ENCODE measurements at regions not wholly inside any gene's neighbourhood (a gene's known extent, or its start where the extent isn't known, plus 50 kb on each side); places are given as distances from the start of the nearest gene placed in this dataset.

DNA sequence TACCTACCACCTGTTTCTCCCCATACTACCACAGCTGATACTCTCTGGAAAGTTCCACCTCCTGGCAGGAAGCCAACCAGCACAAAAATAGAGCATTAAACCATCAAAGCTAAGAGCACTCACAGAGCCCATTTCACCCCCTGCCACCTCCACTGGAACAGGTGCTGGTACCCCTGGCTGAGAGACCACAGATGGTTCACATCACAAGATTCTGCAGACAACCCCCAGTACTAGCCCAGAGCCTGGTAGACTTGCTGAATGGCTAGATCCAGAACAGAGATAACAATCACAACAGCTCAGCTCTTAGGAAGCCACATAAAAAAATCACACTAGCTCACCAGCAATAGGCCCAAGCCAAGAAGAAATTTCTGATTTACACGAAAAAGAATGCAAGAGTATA is 855.2 kb downstream of the FSCB start:
- TF ChIP-seq, protein P1, sequence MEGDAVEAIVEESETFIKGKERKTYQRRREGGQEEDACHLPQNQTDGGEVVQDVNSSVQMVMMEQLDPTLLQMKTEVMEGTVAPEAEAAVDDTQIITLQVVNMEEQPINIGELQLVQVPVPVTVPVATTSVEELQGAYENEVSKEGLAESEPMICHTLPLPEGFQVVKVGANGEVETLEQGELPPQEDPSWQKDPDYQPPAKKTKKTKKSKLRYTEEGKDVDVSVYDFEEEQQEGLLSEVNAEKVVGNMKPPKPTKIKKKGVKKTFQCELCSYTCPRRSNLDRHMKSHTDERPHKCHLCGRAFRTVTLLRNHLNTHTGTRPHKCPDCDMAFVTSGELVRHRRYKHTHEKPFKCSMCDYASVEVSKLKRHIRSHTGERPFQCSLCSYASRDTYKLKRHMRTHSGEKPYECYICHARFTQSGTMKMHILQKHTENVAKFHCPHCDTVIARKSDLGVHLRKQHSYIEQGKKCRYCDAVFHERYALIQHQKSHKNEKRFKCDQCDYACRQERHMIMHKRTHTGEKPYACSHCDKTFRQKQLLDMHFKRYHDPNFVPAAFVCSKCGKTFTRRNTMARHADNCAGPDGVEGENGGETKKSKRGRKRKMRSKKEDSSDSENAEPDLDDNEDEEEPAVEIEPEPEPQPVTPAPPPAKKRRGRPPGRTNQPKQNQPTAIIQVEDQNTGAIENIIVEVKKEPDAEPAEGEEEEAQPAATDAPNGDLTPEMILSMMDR (IDR thresholded peaks at IDR 0.05; ENCODE audit: borderline replicate concordance, extremely low read depth, insufficient read depth): no peak
- H3K9me3 ChIP-seq (ENCODE audit: control insufficient read depth in 2 of 3, insufficient read depth in 1 of 3, low read length in 3 of 3): peaks cover 0 to 9% (median 0%) of the 10 kb centered on the region in 3 donors

DNA sequence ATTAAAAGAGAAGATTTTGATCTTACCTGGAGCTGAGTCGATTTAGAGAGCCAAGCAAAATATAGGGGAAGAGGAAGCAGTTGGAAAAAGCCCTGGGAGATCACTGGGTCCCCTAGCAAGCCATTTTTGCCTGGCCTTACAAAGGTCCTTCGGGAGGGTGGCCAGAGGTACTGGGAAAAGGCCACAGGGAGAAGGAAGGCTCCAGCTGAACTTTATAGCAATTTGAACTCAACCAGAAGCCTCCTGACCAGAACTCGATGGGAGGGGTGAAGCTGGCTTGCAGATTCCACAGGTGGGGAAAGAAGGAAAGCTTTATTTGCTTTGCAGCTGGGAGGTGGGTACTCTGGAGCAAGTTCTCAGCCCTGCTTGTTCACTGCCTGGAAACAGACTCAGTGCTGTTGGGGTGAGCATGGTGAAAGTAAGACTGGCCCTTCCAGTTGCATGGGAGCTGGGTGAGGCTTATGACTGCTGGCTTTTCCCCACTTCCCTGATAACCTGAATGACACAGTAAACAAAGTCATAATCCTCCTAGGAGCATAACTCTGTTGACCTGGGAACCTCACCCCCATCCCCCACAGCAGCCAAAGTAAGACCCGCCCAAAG is 855.8 kb downstream of the FSCB start:
- Histone ChIP-seq H3K9ac (ENCODE audit: low read length in 3 of 3) (no peak overlapping the region), H3K36me3 (ENCODE audit: control insufficient read depth in 2 of 3, insufficient read depth in 3 of 3, low read length in 3 of 3) (no peaks in the 10 kb centered on the region), H3K27ac (ENCODE audit: low read depth in 2 of 2, low read length in 2 of 2) (no peak overlapping the region), H3K27me3 (ENCODE audit: control insufficient read depth, insufficient read depth, low read length) (no peaks in the 10 kb centered on the region), H3K9me3 (ENCODE audit: control insufficient read depth in 2 of 3, insufficient read depth in 1 of 3, low read length in 3 of 3) (peaks cover 0 to 9% (median 0%) of the 10 kb centered on the region in 3 donors), H3K4me3 (ENCODE audit: low read length in 3 of 3) (no peak overlapping the region), H3K4me1 (ENCODE audit: control insufficient read depth in 2 of 3, insufficient read depth in 2 of 3, low read depth in 1 of 3, low read length in 3 of 3) (no peaks in the 10 kb centered on the region)
- FAIRE-seq: no peak
- TF ChIP-seq, protein P1 (IDR thresholded peaks at IDR 0.05; ENCODE audit: borderline replicate concordance, extremely low read depth, insufficient read depth): no peak
- no peak for DNase-seq
- intact Hi-C loops (cut with DNase I): no loop called here

More for the DNA sequence above, 855.2 kb downstream of the FSCB start:
- Histone ChIP-seq H3K36me3 (ENCODE audit: control insufficient read depth in 2 of 3, insufficient read depth in 3 of 3, low read length in 3 of 3) (no peaks in the 10 kb centered on the region), H3K4me3 (ENCODE audit: low read length in 3 of 3) (no peak overlapping the region), H3K4me1 (ENCODE audit: control insufficient read depth in 2 of 3, insufficient read depth in 2 of 3, low read depth in 1 of 3, low read length in 3 of 3) (no peaks in the 10 kb centered on the region), H3K27ac (ENCODE audit: low read depth in 2 of 2, low read length in 2 of 2) (no peak overlapping the region), H3K9ac (ENCODE audit: low read length in 3 of 3) (no peak overlapping the region), H3K27me3 (ENCODE audit: control insufficient read depth, insufficient read depth, low read length) (no peaks in the 10 kb centered on the region)
- intact Hi-C loops (cut with DNase I): no loop called here
- no peak for DNase-seq
- no peak for FAIRE-seq

DNA sequence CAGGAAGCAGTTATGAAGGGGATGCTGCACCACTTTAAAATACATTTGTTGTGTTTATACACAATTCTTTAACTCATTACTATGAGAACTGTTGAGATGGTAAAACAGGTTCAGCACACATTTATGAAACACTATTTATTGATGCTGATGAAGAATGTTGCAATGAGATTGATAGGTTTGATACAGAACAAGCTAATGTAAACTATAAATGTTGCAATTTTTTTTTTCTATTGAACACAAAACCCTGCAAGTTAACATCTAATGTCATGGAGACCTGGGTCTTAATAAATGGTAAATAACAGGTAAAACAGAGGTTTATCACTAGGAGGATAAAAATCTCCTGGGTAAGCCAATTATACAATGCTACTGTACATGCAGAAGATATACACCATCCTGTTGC is 857.6 kb downstream of the FSCB start:
- Histone ChIP-seq H3K9ac (ENCODE audit: low read length in 3 of 3) (no peak overlapping the region), H3K9me3 (ENCODE audit: control insufficient read depth in 2 of 3, insufficient read depth in 1 of 3, low read length in 3 of 3) (peaks cover 0 to 9% (median 0%) of the 10 kb centered on the region in 3 donors), H3K36me3 (ENCODE audit: control insufficient read depth in 2 of 3, insufficient read depth in 3 of 3, low read length in 3 of 3) (no peaks in the 10 kb centered on the region), H3K4me3 (ENCODE audit: low read length in 3 of 3) (no peak overlapping the region), H3K27me3 (ENCODE audit: control insufficient read depth, insufficient read depth, low read length) (no peaks in the 10 kb centered on the region), H3K27ac (ENCODE audit: low read depth in 2 of 2, low read length in 2 of 2) (no peak overlapping the region), H3K4me1 (ENCODE audit: control insufficient read depth in 2 of 3, insufficient read depth in 2 of 3, low read depth in 1 of 3, low read length in 3 of 3) (no peaks in the 10 kb centered on the region)
- TF ChIP-seq, protein P1 (IDR thresholded peaks at IDR 0.05; ENCODE audit: borderline replicate concordance, extremely low read depth, insufficient read depth): no peak
- DNase-seq: no peak
- intact Hi-C loops (cut with DNase I): no loop called here
- FAIRE-seq: no peak

DNA sequence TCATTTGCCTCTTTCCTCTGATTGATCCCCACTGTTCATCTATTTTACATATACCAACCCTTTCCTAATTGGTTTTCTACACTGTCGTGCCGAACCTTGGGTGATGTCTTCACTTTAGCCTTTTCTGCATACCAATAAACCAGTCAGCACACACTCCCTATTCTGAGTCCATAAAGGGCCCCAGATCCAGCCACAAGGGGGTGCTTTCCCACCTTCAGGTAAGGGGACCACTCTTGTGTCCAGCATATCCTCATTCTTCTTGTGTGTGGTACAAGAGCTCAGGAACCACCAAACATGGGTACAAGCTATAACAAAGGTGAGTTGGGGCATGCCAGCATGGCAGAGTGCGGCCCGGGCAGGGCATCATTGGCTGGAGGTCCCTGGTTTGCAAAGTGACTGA is 859.8 kb downstream of the FSCB start:
- intact Hi-C loops (cut with DNase I): no loop called here
- H3K4me1 ChIP-seq (ENCODE audit: control insufficient read depth in 2 of 3, insufficient read depth in 2 of 3, low read depth in 1 of 3, low read length in 3 of 3): no peaks in the 10 kb centered on the region
- peaks cover 0 to 5% (median 0%) of the 10 kb centered on the region in 3 donors for H3K9me3 ChIP-seq (ENCODE audit: control insufficient read depth in 2 of 3, insufficient read depth in 1 of 3, low read length in 3 of 3)
- FAIRE-seq (no peak), DNase-seq (no peak)
- no peak overlapping the region for H3K4me3 ChIP-seq (ENCODE audit: low read length in 3 of 3)
- H3K36me3 ChIP-seq (ENCODE audit: control insufficient read depth in 2 of 3, insufficient read depth in 3 of 3, low read length in 3 of 3): no peaks in the 10 kb centered on the region
- H3K9ac ChIP-seq (ENCODE audit: low read length in 3 of 3): no peak overlapping the region
- TF ChIP-seq, protein P1 (IDR thresholded peaks at IDR 0.05; ENCODE audit: borderline replicate concordance, extremely low read depth, insufficient read depth): no peak
- no peak overlapping the region for H3K27ac ChIP-seq (ENCODE audit: low read depth in 2 of 2, low read length in 2 of 2)
- H3K27me3 ChIP-seq (ENCODE audit: control insufficient read depth, insufficient read depth, low read length): no peaks in the 10 kb centered on the region

Data from kidney (tissue), 13 donors.